C1 segment of cervical spinal cord (tissue), 14 donors: ENCODE measurements at regions not wholly inside any gene's neighbourhood (a gene's known extent, or its start where the extent isn't known, plus 50 kb on each side); places are given as distances from the start of the nearest gene placed in this dataset.
A peak's percentile ranks its signal among the peaks of the same experiment; 100 is the strongest.

Experiments used
- DNase-seq, 14 donors: peaks; one replicate each; lab custom pipeline; 2025; lab: John Stamatoyannopoulos, UW

DNA sequence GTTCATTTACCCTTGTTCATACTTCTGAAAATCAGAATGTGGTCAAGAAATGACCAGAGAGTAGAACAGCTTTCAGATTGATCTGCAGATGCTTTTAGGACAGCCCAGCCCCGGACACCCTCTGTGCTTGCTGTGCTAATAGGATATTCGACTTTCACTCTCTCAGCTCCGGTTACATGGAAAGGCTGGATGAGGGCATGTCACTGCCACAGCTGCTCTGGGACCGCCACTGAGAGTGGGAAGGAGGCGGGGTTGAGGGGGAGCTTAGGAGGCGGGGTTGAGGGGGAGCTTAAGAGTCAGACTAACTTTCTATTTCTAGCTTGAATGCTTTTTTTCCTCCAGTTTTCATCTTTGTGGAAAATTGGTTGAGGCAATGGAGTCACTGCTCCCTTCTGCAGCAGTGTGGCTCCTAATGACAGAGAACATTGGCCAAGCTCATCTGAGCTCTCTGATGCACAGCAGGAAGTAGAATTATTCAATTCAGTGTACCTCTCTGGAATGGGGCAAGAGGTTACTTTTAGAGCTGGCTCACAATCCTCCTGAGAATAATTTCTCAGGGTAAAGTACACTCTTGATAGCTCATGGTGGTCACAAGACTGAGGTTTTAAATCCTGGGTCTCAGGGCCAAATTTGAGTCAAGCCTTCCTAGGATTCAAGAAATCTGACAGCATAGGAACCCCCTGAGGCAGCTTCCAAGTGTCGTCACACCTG lies 74.6 kb upstream of the NPAS1 start:
- peak in 10 of 14 donors; percentile 16 to 64 (median 42) for DNase-seq

DNA sequence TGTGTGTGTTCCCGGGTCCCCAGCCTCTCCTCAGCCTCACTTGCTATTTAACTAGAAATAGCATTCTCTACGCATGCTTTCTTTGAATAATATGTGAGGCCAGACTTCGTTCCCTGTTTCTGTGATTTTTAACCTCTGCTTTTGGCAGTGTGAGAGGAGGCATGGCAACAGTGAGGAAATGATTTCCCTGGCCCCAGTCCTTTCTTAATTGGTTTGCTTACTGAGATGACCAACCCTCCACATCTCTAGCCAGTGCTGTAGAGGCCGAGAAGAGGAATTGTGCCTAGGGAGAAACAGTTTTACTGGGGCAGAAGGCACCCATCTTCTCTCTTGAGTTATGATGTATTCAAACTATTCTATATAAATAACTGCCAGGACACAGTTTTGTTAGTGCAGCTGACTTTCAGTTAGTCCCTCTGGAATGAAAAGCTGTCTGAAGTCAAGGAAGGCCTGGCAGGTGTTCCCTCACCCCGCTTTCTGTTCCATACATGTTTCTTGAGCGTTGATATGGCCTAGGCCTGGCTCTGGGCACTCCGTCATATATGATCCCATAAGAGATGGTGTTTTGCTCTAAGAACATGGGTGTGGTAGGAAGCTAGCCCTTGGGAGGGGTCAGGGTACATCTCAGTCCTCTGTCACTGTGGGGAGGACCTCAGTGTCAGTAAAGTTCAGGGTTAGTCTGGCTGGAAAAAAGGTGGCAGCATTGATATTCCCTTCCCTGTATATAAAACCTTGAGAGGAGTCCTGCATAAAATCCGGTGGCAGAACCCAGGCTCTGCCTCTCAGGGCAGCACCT lies 73.7 kb upstream of the NPAS1 start:
- peak in 1 of 14 donors; percentile 12 for DNase-seq

DNA sequence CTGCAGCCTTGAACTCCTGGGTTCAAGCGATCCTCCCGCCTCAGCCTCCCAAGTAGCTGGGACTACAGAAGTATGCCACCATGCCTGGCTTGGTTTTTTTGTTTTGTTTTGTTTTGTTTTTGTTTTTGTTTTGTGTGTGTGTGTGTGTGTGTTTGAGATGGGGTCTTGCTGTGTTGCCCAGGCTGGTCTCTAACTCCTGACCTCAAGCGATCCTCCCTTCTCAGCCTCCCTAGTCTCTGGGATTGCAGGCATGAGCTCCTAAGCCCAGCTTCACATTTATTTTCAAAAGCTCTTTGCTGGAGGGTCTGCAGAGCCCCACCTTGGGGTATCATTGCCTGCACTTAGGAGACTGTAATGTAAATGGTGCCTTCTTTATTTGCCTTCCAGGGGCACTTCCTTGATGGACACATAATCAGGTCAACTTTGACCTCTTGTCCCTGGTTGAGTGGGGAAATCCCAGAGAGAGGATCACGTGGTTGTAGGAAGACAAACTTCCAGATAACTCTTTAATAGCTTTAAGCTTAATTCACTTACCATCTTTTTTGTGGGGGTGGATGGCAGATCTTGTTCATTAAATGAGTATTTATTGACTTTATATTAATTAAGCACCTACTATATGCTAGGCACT lies 72.9 kb upstream of the NPAS1 start:
- no peak for DNase-seq

DNA sequence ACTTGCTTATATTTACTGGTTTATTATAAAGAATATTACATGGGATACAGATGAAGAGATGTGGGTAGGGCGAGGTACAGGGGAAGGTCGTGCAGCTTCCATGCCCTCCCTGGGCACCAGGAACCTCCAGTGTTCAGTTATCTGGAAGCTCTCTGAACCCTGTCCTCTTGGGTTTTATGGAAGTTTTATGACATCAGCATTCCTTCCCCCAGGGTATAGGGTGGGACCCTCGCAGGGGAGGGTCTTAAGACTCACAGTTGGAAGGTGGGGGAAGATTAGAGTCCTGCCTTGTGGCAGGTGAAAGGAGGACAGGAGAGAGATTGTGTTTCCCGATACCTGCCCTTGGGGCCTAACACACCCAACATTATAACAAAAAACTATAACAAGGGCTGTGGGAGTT lies 71.8 kb upstream of the NPAS1 start:
- DNase-seq = no peak

DNA sequence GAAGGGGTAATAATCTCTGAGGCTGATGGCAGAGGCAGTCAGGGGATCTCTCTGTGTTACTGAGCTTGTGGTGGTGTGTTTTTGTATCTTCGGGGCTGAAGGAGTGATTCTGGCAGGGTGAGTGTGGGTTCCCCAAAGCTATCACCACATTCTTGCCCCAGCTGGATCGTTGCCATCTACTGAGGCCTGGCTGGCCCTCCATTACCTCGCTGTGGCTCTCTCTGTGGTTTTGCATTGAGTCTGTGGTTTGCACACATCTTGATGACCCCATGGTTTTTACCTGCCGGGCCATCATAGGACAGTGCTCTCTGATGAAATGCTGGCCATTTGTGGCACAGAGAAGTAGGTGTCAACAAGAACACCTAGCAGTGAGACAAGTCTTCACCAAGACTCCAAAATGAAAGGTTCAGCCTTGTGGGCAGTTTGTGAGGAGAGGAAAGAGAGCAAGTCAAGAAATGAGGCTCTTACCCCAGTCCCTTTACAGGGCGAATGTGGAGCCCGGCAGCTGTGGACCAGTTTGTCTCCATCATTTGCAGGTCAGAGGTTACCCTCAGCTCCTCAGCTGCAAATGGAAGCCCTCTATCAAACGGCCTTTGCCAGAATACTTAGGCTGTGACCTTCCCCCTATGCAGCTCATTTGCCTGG lies 69.0 kb upstream of the NPAS1 start:
- DNase-seq = no peak

DNA sequence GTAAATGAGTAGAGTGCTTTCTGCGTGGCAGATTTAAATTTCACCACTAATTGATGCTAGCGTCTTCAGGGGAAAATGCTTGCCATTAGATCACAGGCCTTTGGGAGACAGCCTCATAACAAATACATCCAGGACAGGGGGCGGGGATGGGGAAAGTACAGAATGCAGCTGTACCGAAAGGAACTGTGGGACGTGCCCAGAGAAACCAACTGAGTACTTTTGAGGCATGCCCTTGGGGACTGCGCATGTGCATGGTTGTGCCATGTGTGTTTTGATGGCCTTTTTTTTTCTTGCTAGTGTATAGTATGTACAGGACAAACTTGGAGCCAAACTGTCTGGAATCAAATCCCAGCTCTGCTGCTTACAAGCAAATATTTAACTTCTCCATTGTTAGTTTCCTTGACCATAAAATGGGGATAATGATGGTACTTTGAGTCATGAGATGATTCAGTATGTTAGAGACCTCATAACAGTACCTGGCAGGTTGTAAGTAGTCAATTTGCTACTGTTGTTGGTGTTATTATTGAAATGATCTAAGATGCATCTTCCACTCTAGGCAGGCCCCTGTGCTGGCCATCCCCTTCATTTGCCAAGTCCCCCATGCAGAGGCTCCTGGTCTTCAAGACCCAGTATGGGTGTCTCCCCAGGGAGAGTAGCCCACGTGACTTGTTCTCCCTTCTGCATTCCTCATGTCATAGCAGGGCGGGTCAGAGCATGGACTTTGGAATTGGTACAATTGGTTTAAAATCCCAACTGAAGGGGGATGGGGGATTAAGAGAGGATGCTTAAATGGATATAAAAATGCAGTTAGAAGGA lies 68.3 kb upstream of the NPAS1 start:
- DNase-seq = peak in 1 of 14 donors; percentile 30

DNA sequence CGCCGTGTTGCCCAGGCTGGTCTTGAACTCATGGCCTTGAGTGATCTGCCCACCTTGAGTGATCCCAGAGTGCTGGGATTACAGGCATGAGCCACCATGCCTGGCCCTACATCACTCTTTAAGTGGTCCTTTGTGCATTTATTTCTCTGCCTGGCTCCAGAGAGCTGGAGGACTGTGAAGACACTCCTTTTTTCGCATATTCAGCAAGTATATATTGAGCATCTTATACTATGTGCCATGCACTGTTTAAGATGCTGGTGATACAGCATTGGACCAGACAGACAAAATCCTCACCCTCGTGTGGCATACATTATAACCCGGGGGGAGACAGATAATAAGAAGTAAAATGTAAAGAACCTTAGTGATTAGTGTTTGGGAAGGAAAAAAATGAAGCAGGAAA lies 66.8 kb upstream of the NPAS1 start:
- no peak for DNase-seq

DNA sequence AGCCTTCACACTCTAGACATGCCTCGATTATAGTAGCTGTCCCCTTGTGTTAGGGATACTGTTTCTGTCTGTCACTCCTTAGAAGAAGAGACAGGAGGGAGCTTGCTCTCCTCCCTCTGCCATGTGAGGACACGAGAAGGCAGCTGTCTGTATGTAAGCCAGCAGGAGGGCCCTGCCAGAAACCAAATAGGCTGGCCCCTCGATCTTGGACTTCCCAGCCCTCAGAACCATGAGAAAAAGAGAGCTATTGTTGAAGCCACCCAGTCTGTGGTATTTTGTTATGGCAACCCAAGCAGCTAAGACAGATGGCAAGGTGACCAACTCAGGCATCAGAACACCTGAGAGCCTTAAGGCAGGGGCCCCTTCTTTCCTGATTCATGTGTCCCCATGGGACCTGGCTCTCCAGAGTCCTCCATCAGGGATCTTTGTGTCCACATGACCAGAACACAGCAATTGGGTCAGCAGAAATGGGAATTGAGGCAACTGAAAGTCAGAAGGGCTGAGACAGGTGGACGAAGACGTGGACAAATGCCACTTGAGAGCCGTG lies 65.6 kb upstream of the NPAS1 start:
- no peak for DNase-seq

DNA sequence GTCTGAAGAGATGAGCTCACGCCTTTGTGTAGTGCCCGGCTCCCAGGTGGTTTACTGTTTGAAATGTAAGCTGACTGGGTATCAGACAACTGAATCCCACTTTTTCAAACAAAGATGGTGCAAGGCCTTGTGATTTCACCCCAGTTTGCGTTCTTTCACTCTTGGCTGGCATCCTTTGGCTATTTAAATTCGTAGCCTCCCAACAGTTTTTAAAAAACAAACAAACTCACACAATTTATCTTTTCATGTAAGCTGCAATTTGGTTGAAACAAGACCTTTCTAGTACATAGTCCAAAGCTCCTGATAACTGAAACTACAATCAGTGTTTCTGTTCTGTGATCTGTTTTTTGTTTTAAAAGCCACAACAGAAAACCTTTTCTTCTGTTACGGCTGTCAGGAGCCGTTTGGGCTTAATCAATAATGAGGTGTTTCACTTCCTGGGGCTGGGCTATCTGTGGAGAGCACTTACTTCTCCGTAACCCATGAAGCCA lies 65.1 kb upstream of the NPAS1 start:
- DNase-seq = no peak

DNA sequence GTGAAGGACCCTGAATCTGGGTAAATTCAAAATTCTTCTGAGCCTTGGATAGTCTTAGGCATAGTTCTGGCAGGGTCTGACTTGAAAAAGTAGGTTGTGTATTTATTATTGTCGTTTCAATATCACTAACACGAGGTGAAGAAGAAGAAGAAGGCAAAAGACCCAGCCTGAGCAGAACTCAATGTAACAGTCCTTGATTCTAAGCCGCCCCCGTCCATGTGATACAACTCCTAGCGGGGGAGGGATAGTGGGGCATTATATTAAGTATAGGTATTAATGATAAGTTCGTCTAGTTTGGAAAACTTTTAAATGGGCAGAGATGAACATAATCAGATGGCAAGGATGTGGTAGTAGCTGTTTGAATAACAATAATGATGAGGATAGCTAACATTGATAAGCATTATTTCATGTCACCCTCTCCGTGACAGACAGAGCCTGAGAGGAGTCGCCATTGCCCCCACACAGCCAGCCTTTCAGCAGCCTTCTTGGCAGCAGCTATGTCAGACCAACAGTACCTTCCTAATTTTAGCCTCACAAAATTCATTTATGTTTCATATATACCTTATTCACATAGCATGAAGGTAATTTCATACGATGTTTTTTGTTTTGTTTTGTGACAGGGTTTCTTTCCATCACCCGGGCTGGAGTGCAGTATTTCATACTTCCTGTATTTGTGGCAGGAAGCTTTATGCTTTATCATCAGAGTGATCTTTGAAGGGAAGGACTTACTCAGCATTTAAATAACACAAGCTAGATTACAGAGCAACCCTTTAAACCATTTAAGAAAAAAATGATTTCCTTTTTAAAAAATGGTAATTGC lies 64.4 kb upstream of the NPAS1 start:
- no peak for DNase-seq

DNA sequence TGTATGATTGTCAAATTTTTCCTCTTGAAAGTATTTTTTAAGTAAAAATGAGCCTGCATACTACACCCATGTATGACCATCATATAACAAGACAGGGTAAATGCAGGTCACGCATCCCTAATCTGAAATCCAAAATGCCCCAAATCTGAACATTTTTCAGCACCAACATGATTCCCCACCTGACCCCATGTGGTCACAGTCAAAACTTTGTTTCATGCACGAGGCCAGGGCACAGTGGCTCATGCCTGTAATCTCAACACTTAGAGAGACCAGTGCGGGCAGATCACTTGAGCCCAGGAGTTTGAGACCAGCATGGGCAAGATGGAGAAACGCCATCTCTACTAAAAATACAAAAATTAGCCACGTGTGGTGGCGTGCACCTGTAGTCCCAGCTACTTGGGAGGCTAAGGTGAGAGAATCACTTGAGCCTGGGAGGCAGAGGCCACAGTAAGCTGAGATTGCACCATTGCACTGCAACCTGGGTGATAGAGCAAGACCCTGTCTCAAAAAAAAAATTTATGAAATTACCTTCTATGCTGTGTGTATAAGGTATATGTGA lies 63.7 kb upstream of the NPAS1 start:
- DNase-seq = no peak

DNA sequence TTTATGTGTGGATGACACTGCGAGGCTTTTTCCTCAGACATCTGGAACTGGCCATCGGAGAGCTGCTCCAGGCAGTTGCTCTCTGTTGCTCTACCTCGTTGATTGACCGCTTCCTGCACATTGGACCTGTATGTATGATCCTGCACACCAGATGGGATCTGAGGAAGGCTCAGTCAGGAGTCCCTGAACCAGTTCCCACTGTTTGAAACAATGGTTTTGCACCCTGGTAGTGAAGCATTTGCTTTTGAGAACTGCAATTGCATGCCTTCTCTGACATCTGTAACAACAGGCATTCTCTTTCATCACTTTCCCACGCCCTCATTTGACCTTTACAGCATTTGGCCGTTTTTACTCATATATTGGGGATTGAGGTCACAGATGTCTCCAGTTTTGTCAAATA lies 61.1 kb upstream of the NPAS1 start:
- DNase-seq = no peak

DNA sequence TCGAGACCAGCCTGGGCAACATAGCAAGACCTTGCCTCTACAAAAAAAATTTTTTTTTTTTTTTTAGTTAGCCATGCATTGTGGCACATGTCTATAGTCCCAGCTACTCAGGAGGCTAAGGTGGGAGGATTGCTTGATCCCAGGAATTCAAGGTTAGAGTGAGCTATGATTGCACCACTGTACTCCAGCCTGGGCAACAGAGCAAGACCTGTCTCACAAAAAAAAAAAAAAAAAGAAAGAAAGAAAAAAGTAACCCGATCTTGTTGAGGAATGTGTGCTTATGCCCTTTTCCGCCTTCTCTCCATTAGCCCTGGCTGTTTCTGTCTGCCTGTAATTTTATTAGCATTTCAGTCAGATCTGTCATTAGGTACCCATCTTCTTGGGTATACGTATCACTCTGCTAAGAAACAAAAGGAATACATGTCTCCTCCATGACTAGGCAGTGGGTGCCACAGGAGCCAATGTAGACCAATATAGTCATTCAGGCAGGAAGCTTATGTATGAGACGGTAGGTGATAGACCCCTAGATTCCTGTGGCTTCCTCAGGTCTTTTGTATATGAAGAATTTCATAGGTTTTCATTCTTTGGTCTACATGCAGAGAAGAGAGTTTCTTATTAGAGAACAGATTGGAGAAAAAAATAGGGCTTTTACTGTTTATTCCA lies 59.6 kb upstream of the NPAS1 start:
- DNase-seq = no peak

DNA sequence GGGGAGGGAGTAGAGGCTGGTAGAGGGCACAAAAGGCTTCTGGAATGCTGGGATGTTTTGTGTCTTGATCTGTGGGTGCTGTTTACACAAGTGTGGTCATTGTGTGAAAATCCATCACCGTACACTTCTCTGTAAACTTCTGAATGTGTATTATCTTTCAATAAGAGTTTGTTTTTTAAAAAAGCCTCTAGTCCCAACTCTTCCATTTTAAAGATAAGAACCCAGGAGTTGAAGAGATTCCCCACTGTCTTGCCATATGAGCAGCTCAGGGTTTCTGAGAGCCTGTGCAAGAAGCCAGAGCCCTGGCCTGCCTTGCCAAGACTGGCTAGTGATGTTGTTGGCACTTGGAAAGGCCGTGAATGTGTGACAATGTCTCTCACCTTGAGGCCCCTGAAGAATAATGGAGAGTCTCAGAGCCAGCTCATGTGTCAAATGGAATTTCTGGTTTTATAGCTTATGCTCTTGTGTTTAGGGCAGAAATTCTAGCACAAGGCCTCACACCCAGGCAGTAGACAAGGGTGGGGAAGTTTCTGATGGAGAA lies 57.5 kb upstream of the NPAS1 start:
- no peak for DNase-seq

DNA sequence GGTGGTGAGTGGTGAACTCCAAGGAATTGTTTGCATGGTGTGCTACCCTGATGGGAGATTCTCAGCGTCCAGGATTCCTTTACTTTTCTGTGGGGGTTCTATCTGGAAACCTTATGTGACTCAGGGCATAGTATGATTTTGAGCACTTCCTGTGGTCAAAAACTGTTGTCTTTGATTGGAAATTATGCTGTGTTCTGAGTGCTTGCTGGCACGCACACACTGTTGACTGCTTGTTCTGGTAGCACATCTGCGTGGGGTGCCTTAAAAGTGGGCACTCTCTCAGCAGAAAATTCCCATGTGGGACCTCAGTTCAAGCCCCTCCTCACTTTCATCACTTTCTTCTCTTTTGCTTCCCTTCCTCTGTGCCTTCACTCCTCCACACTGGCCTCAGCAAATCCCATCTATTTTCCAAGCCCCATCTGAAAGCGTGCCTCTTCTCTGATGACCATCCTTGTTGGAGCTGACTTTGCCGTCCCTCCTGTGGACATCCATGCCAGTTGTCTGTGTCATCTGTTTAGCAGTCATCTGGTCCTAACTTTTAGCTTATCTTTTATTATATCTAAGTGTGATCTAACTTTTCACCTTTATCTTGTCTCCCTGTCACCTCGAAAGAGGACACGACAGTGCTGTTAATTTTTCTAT lies 56.4 kb upstream of the NPAS1 start:
- peak in 1 of 14 donors; percentile 15 for DNase-seq

DNA sequence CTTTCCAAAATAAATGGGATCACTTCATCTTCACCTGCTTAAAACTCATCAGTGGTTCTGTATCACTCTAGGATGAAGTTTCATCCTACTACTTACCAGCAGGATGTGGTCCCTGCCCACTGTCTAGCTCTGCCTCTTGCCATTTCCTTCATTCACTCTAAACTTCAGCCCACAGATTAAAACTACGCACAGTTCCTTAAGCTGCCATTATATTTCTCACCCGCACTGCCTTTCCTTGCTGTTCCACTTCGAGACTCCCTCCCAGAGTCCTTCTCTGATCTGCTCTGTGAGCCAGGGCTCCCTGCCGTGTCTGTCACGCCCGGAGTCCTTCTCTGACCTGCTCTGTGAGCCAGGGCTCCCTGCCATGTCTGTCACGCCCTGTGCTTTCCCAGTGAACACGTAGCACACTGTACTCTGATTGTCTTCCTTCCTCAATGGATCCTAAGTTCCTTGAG lies 52.0 kb upstream of the NPAS1 start:
- peak in 2 of 14 donors; percentile 11 to 31 for DNase-seq
